Panc1 (cell line): ENCODE measurements at regions not wholly inside any gene's neighbourhood (a gene's known extent, or its start where the extent isn't known, plus 50 kb on each side); places are given as distances from the start of the nearest gene placed in this dataset.

ENCODE experiments used
- ATAC-seq: fragments of 200-7000 bp; cut with Tn5 transposase; 2 replicates; pipeline ENCODE4 v1.9.1; 2020; ENCODE audit warnings: mild to moderate bottlenecking, moderate library complexity
- BruUV-seq: library from RNA; stranded (reverse); fragments of 400-500 nt; replicated peaks from 2 replicates; lab custom pipeline; 2021; lab: Mats Ljungman, UMichigan
- CTCF ChIA-PET: fragments of 300-600 bp; sonication (Branson Sonifier 250); formaldehyde crosslinking; loops from one replicate; lab custom pipeline; 2022; ENCODE audit warnings: antibody characterized with exemption; lab: Charles Lee
- POLR2A ChIA-PET: fragments of 300-600 bp; sonication (Branson Sonifier 250); formaldehyde crosslinking; loops from one replicate; lab custom pipeline; 2022; ENCODE audit warnings: antibody characterized with exemption; lab: Charles Lee
- DNase-seq: peaks from one replicate; pipeline ENCODE4 v3.0.0-alpha.2; 2010; ENCODE audit warnings: low read depth, low spot score
- H3K27ac ChIP-seq: 2 replicates; pipeline ENCODE4 v1.5.1; 2011; ENCODE audit warnings: mild to moderate bottlenecking, low read length, inconsistent platforms
- H3K27me3 ChIP-seq: fragments of 200-500 bp; sonication (Bioruptor generic); 2 replicates; pipeline ENCODE4 v1.6.0; 2014; ENCODE audit warnings: low read length, inconsistent platforms; ENCODE audit not compliant: control insufficient read depth, insufficient read depth
- H3K36me3 ChIP-seq: fragments of 200-500 bp; sonication (Bioruptor generic); 2 replicates; pipeline ENCODE4 v1.5.1; 2014; ENCODE audit warnings: inconsistent platforms, mild to moderate bottlenecking, low read length, moderate library complexity; ENCODE audit not compliant: control insufficient read depth, insufficient read depth
- H3K4me1 ChIP-seq: 2 replicates; pipeline ENCODE4 v1.5.1; 2011; ENCODE audit warnings: inconsistent platforms, mild to moderate bottlenecking, low read length, moderate library complexity; ENCODE audit not compliant: control insufficient read depth, insufficient read depth
- H3K4me3 ChIP-seq, 2 experiments: 2 replicates each; pipeline ENCODE4 v1.5.1; 2011 to 2012; ENCODE audit warnings: low read depth in 2 of 2, low read length in 2 of 2, mild to moderate bottlenecking in 2 of 2, inconsistent platforms in 1 of 2, moderate library complexity in 1 of 2
- H3K9me3 ChIP-seq: fragments of 200-500 bp; sonication (Bioruptor generic); 2 replicates; pipeline ENCODE4 v1.5.1; 2014; ENCODE audit warnings: low read depth, mild to moderate bottlenecking, inconsistent platforms, low read length, moderate library complexity; ENCODE audit not compliant: control insufficient read depth, insufficient read depth
- POLR2AphosphoS5 ChIP-seq: IDR thresholded peaks from 2 replicates; pipeline ENCODE4 v1.6.1; 2012; ENCODE audit warnings: mild to moderate bottlenecking, low read depth, low read length, moderate library complexity
- REST ChIP-seq, 2 experiments: IDR thresholded peaks; 2 replicates each; pipeline ENCODE4 v1.6.1; 2011 to 2012; ENCODE audit warnings: low read depth in 2 of 2, control low read depth in 1 of 2, low read length in 1 of 2, mild to moderate bottlenecking in 1 of 2, moderate library complexity in 1 of 2; ENCODE audit not compliant: insufficient read depth in 1 of 2
- SIN3A ChIP-seq: IDR thresholded peaks from 2 replicates; pipeline ENCODE4 v1.6.1; 2012; ENCODE audit warnings: low read depth, mild to moderate bottlenecking, low read length, moderate library complexity, borderline replicate concordance; ENCODE audit not compliant: insufficient read depth
- TCF7L2 ChIP-seq: IDR thresholded peaks from 2 replicates; pipeline ENCODE4 v1.6.1; 2011; ENCODE audit warnings: mild to moderate bottlenecking, low read depth, low read length, inconsistent platforms
- in situ Hi-C: cut with HindIII; loops from 2 replicates; pipeline ENCODE4 v1.10.0; 2016; ENCODE audit warnings: low sequenced_read_pairs, low pct_unique_long_range_greater_than_20kb
- intact Hi-C: fragments of 100-400 bp; cut with micrococcal nuclease; formaldehyde crosslinking; loops from one replicate; pipeline ENCODE4 v1.10.0; 2022; ENCODE audit not compliant: unreplicated experiment
- TF ChIP-seq, protein P1 (sequence below): fragments of 450-650 bp; IDR thresholded peaks from 2 replicates; pipeline ENCODE4 v1.5.1; 2017; ENCODE audit warnings: mild to moderate bottlenecking

DNA sequence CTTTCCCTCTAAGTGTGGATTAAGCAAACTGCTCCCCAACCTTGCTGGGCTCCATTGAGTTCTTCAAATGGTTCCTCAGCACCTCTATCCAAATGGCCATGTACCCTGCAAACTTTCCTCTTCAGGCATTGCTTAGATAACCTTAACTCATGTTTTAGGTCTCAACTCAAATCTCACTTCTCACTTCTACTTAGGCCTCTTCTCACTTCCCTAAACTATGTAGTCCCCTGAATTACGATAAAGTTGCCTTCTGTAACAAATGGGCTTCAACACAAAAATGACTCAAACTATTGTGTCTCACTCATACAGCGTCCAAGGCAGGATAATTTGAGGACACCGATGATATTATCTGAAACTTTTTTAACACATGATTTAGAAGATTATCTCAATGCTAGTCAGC lies 62.4 kb upstream of the STAC start:
- intact Hi-C loops (no loop called here), in situ Hi-C loops (no loop called here)
- ChIA-PET POLR2A (no interaction called here), CTCF (no interaction called here)
- no peak overlapping the region for H3K4me3 ChIP-seq
- no peaks in the 10 kb centered on the region for H3K36me3 ChIP-seq
- no peak overlapping the region for H3K27ac ChIP-seq
- no peak for ATAC-seq
- H3K9me3 ChIP-seq: no peaks in the 10 kb centered on the region
- BruUV-seq: no TSS peak
- TF ChIP-seq TCF7L2: no peak
- DNase-seq: no peak
- no peaks in the 10 kb centered on the region for H3K27me3 ChIP-seq
- no peaks in the 10 kb centered on the region for H3K4me1 ChIP-seq

- Histone ChIP-seq H3K4me1 (no peaks in the 10 kb centered on the region), H3K27ac (no peak overlapping the region), H3K27me3 (no peaks in the 10 kb centered on the region), H3K9me3 (no peaks in the 10 kb centered on the region), H3K4me3 (no peak overlapping the region), H3K36me3 (no peaks in the 10 kb centered on the region)
- ATAC-seq: no peak
- CTCF ChIA-PET: no interaction called here
- TF ChIP-seq TCF7L2 (no peak), SIN3A (no peak), POLR2AphosphoS5 (no peak), REST (IDR thresholded peaks at IDR 0.05; ENCODE audit: insufficient read depth in 1 of 2, low read depth in 2 of 2, low read length in 1 of 2) (no peak)
- TF ChIP-seq, protein P1, sequence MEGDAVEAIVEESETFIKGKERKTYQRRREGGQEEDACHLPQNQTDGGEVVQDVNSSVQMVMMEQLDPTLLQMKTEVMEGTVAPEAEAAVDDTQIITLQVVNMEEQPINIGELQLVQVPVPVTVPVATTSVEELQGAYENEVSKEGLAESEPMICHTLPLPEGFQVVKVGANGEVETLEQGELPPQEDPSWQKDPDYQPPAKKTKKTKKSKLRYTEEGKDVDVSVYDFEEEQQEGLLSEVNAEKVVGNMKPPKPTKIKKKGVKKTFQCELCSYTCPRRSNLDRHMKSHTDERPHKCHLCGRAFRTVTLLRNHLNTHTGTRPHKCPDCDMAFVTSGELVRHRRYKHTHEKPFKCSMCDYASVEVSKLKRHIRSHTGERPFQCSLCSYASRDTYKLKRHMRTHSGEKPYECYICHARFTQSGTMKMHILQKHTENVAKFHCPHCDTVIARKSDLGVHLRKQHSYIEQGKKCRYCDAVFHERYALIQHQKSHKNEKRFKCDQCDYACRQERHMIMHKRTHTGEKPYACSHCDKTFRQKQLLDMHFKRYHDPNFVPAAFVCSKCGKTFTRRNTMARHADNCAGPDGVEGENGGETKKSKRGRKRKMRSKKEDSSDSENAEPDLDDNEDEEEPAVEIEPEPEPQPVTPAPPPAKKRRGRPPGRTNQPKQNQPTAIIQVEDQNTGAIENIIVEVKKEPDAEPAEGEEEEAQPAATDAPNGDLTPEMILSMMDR: no peak
- POLR2A ChIA-PET: no interaction called here
- in situ Hi-C loops: no loop called here
- DNase-seq: no peak
- intact Hi-C loops: no loop called here
- BruUV-seq: no TSS peak
Observed at GRCh38 chr3:36318621-36319200, 61.6 kb upstream of the STAC start.

- in situ Hi-C loops: no loop called here
Observed at GRCh38 chr3:36319680-36320079, 60.6 kb upstream of the STAC start.

More at GRCh38 chr3:36319680-36320079, 60.6 kb upstream of the STAC start:
- no TSS peak for BruUV-seq
- intact Hi-C loops: no loop called here
- CTCF ChIA-PET: no interaction called here
- H3K27ac ChIP-seq: no peak overlapping the region
- no peaks in the 10 kb centered on the region for H3K27me3 ChIP-seq
- no peaks in the 10 kb centered on the region for H3K4me1 ChIP-seq
- no peak overlapping the region for H3K4me3 ChIP-seq
- no peak for ATAC-seq
- DNase-seq: no peak
- POLR2A ChIA-PET: no interaction called here
- no peak for TF ChIP-seq TCF7L2
- TF ChIP-seq POLR2AphosphoS5: no peak
- no peak for TF ChIP-seq REST (IDR thresholded peaks at IDR 0.05; ENCODE audit: insufficient read depth in 1 of 2, low read depth in 2 of 2, low read length in 1 of 2)
- TF ChIP-seq, protein P1: no peak
- TF ChIP-seq SIN3A: no peak
- no peaks in the 10 kb centered on the region for H3K36me3 ChIP-seq
- no peaks in the 10 kb centered on the region for H3K9me3 ChIP-seq
